ENCODE measurements at regions not wholly inside any gene's neighbourhood (a gene's known extent, or its start where the extent isn't known, plus 50 kb on each side); places are given as distances from the start of the nearest gene placed in this dataset.

DNA sequence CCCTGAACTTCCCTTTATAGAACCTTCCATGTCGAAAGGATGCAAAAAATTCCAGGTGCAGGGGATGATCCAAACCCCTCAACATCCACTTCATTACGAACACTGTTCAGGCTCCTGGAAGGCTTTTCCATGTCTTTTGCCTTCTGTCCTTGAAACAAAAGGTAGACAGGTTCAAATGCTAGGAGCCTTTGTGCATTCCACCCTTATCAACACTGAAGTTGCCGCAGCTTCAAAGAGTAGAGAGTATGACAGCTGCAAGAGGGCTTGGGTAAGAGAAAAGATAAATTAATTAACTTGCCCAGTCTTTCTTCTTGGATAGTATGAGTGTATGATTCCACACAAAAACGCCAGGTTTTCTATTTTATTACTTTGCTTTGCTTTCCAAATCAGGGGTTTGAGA, 269.1 kb upstream of the MSX2 start:
- TF ChIP-seq, protein P1, sequence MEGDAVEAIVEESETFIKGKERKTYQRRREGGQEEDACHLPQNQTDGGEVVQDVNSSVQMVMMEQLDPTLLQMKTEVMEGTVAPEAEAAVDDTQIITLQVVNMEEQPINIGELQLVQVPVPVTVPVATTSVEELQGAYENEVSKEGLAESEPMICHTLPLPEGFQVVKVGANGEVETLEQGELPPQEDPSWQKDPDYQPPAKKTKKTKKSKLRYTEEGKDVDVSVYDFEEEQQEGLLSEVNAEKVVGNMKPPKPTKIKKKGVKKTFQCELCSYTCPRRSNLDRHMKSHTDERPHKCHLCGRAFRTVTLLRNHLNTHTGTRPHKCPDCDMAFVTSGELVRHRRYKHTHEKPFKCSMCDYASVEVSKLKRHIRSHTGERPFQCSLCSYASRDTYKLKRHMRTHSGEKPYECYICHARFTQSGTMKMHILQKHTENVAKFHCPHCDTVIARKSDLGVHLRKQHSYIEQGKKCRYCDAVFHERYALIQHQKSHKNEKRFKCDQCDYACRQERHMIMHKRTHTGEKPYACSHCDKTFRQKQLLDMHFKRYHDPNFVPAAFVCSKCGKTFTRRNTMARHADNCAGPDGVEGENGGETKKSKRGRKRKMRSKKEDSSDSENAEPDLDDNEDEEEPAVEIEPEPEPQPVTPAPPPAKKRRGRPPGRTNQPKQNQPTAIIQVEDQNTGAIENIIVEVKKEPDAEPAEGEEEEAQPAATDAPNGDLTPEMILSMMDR (IDR thresholded peaks at IDR 0.05; ENCODE audit: insufficient read depth, low read length): no peak
- TF ChIP-seq, protein P2, sequence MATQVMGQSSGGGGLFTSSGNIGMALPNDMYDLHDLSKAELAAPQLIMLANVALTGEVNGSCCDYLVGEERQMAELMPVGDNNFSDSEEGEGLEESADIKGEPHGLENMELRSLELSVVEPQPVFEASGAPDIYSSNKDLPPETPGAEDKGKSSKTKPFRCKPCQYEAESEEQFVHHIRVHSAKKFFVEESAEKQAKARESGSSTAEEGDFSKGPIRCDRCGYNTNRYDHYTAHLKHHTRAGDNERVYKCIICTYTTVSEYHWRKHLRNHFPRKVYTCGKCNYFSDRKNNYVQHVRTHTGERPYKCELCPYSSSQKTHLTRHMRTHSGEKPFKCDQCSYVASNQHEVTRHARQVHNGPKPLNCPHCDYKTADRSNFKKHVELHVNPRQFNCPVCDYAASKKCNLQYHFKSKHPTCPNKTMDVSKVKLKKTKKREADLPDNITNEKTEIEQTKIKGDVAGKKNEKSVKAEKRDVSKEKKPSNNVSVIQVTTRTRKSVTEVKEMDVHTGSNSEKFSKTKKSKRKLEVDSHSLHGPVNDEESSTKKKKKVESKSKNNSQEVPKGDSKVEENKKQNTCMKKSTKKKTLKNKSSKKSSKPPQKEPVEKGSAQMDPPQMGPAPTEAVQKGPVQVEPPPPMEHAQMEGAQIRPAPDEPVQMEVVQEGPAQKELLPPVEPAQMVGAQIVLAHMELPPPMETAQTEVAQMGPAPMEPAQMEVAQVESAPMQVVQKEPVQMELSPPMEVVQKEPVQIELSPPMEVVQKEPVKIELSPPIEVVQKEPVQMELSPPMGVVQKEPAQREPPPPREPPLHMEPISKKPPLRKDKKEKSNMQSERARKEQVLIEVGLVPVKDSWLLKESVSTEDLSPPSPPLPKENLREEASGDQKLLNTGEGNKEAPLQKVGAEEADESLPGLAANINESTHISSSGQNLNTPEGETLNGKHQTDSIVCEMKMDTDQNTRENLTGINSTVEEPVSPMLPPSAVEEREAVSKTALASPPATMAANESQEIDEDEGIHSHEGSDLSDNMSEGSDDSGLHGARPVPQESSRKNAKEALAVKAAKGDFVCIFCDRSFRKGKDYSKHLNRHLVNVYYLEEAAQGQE (IDR thresholded peaks at IDR 0.05; ENCODE audit: insufficient replicate concordance, low read depth): no peak
- TF ChIP-seq POLR2AphosphoS5 (IDR thresholded peaks at IDR 0.05; ENCODE audit: low read depth) (no peak), SPI1 (IDR thresholded peaks at IDR 0.05; ENCODE audit: borderline replicate concordance, low read depth) (no peak), GABPA (IDR thresholded peaks at IDR 0.05; ENCODE audit: low read depth) (no peak)
